ENCODE measurements at regions not wholly inside any gene's neighbourhood (a gene's known extent, or its start where the extent isn't known, plus 50 kb on each side); places are given as distances from the start of the nearest gene placed in this dataset.
"Not testable (repeated sequence)": the region's sequence is repeated elsewhere in the genome, so short reads cannot be mapped to it uniquely, and the experiment has no call there.

GRCh38 chr4:38334791-38335190 lies 329.2 kb upstream of the KLF3 start:
- CTCF ChIA-PET = no interaction called here
- TF ChIP-seq ZBTB21 (CRISPR knock-in tag; IDR thresholded peaks at IDR 0.05; ENCODE audit: borderline replicate concordance) (no peak), CBFB (CRISPR knock-in tag; IDR thresholded peaks at IDR 0.05; ENCODE audit: low read depth) (no peak), JAZF1 (CRISPR knock-in tag; IDR thresholded peaks at IDR 0.05) (no peak), ATF6 (CRISPR knock-in tag; IDR thresholded peaks at IDR 0.05) (no peak), IRF1 (CRISPR knock-in tag; IDR thresholded peaks at IDR 0.05) (no peak)
- H3K4me1 Mint-ChIP-seq = no peaks in the 10 kb centered on the region

GRCh38 chr4:38338939-38339338 lies 325.1 kb upstream of the KLF3 start:
- H3K27me3 Mint-ChIP-seq (ENCODE audit: low read depth); DNase-seq (ENCODE audit: low spot score); POLR2A ChIA-PET; H3K4me1 Mint-ChIP-seq; H3K27ac Mint-ChIP-seq; CTCF ChIA-PET; H3K4me3 Mint-ChIP-seq; ATAC-seq: not testable (repeated sequence)
- H3K9me3 Mint-ChIP-seq = peaks cover 58% of the 10 kb centered on the region
- H3K36me3 Mint-ChIP-seq = peaks cover 36% of the 10 kb centered on the region

More at GRCh38 chr4:38334791-38335190, 329.2 kb upstream of the KLF3 start:
- POLR2A ChIA-PET = no interaction called here
- Mint-ChIP-seq H3K9me3 (peaks cover 39% of the 10 kb centered on the region), H3K36me3 (peaks cover 30% of the 10 kb centered on the region), H3K27ac (no peak overlapping the region), H3K4me3 (no peak overlapping the region), H3K27me3 (ENCODE audit: low read depth) (no peaks in the 10 kb centered on the region; the same call in 1 of the 2 replicates)
- DNase-seq (ENCODE audit: low spot score) (no peak), ATAC-seq (no peak)

GRCh38 chr4:38343608-38344007 lies 320.4 kb upstream of the KLF3 start:
- peaks cover 33% of the 10 kb centered on the region for H3K36me3 Mint-ChIP-seq
- no peak for ATAC-seq

GRCh38 chr4:38344929-38345328 lies 319.1 kb upstream of the KLF3 start:
- Mint-ChIP-seq H3K9me3 (peaks cover 49% of the 10 kb centered on the region), H3K4me1 (0 out of 2 replicates have a peak, but pooled peaks cover under 1% of the 10 kb centered on the region), H3K4me3 (no peak overlapping the region), H3K36me3 (peaks cover 22% of the 10 kb centered on the region), H3K27me3 (ENCODE audit: low read depth) (peaks cover 5% of the 10 kb centered on the region), H3K27ac (no peak overlapping the region)
- ATAC-seq (no peak), DNase-seq (ENCODE audit: low spot score) (no peak)
- CTCF ChIA-PET = no interaction called here
- POLR2A ChIA-PET = no interaction called here
- TF ChIP-seq RORB (CRISPR knock-in tag; IDR thresholded peaks at IDR 0.05) = no peak
- TF ChIP-seq OVOL2 (CRISPR knock-in tag; IDR thresholded peaks at IDR 0.05; ENCODE audit: borderline replicate concordance) = no peak
- no peak for TF ChIP-seq PRDM15 (CRISPR knock-in tag; IDR thresholded peaks at IDR 0.05)
- TF ChIP-seq CBFB (CRISPR knock-in tag; IDR thresholded peaks at IDR 0.05; ENCODE audit: low read depth) = no peak
- TF ChIP-seq NFE2L1 (CRISPR knock-in tag; IDR thresholded peaks at IDR 0.05) = no peak
- no peak for TF ChIP-seq ZNF219 (CRISPR knock-in tag; IDR thresholded peaks at IDR 0.05; ENCODE audit: borderline replicate concordance)
- TF ChIP-seq KAT7 (CRISPR knock-in tag; IDR thresholded peaks at IDR 0.05; ENCODE audit: borderline replicate concordance) = no peak
- TF ChIP-seq SMAD4 (CRISPR knock-in tag; IDR thresholded peaks at IDR 0.05) = no peak
- no peak for TF ChIP-seq E2F4 (CRISPR knock-in tag; IDR thresholded peaks at IDR 0.05; ENCODE audit: borderline replicate concordance, low read depth)
- TF ChIP-seq ZSCAN18 (CRISPR knock-in tag; IDR thresholded peaks at IDR 0.05) = no peak
- no peak for TF ChIP-seq TEAD4 (CRISPR knock-in tag; IDR thresholded peaks at IDR 0.05)
- no peak for TF ChIP-seq JAZF1 (CRISPR knock-in tag; IDR thresholded peaks at IDR 0.05)

More at GRCh38 chr4:38343608-38344007, 320.4 kb upstream of the KLF3 start:
- no peak overlapping the region for H3K4me3 Mint-ChIP-seq
- no peak for DNase-seq (ENCODE audit: low spot score)
- CTCF ChIA-PET = no interaction called here
- H3K27ac Mint-ChIP-seq = no peak overlapping the region
- no peaks in the 10 kb centered on the region for H3K4me1 Mint-ChIP-seq
- peaks cover 5% of the 10 kb centered on the region for H3K27me3 Mint-ChIP-seq (ENCODE audit: low read depth)
- TF ChIP-seq ESRRA (CRISPR knock-in tag; IDR thresholded peaks at IDR 0.05; ENCODE audit: borderline replicate concordance) (no peak), TP53 (CRISPR knock-in tag; IDR thresholded peaks at IDR 0.05) (no peak), NR2C2 (CRISPR knock-in tag; IDR thresholded peaks at IDR 0.05) (no peak), ZNF121 (CRISPR knock-in tag; IDR thresholded peaks at IDR 0.05) (no peak), NR3C1 (CRISPR knock-in tag; conservative IDR thresholded peaks at IDR 0.05; ENCODE audit: low read depth) (no peak)
- POLR2A ChIA-PET = no interaction called here
- peaks cover 58% of the 10 kb centered on the region for H3K9me3 Mint-ChIP-seq
